ENCODE measurements at regions not wholly inside any gene's neighbourhood (a gene's known extent, or its start where the extent isn't known, plus 50 kb on each side); places are given as distances from the start of the nearest gene placed in this dataset.
A peak's percentile ranks its signal among the peaks of the same experiment; 100 is the strongest.

DNA sequence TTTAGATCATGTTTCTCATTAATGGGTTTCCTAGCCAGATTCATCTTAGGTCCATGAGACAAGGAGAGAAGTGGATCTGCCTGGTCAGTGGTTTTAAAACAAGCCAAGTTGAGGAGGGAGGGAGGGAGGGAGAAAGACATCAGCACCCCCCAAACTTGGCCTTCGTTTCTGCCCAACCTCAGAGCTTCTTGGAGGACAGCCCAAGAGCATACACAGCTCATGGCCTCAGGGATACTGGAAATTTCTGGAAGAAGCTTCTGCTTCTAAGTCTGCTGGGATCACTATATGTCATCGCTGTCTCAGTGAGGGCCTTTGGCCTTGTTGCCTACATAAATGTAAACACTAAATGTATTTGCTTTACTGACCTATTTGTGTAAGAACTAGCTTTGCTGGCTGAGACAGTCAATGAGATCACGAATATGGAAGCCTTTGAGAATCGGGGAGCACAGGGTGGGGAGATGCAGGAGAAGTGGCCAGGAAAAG is 375.1 kb downstream of the BUD13 start (continued):
- TF ChIP-seq RXRB (CRISPR knock-in tag; IDR thresholded peaks at IDR 0.05; ENCODE audit: borderline replicate concordance) (peak; percentile 79), ZNF704 (CRISPR knock-in tag; IDR thresholded peaks at IDR 0.05; ENCODE audit: borderline replicate concordance) (no peak)

GRCh38 chr11:116396331-116396730 is 376.5 kb downstream of the BUD13 start:
- FAIRE-seq (no peak), ATAC-seq (no peak), DNase-seq (ENCODE audit: low spot score) (no peak)
- Histone ChIP-seq H4K20me1 (ENCODE audit: insufficient read depth, low read length) (no peaks in the 10 kb centered on the region), H3K36me3 (replicated peaks in 1 of 2; ENCODE audit: control insufficient read depth in 1 of 2, insufficient read depth in 2 of 2, low read length in 2 of 2) (no peaks in the 10 kb centered on the region), H2AFZ (ENCODE audit: low read length) (no peak overlapping the region), H3K4me3 (replicated peaks in 1 of 3; ENCODE audit: insufficient read depth in 1 of 3, low read depth in 2 of 3, low read length in 3 of 3) (no peak overlapping the region), H3K9me3 (ENCODE audit: low read length) (peaks cover 4% of the 10 kb centered on the region; the same call in 1 of the 2 replicates), H3K27me3 (ENCODE audit: control insufficient read depth in 1 of 2, insufficient read depth in 2 of 2, low read length in 2 of 2) (no peaks in the 10 kb centered on the region), H3K4me1 (ENCODE audit: insufficient read depth, low read length) (peaks cover 46% of the 10 kb centered on the region), H3K79me2 (ENCODE audit: insufficient read depth, low read length) (no peaks in the 10 kb centered on the region), H3K27ac (ENCODE audit: extremely low read length, insufficient read depth, low read length) (no peak overlapping the region), H3K4me2 (ENCODE audit: low read depth, low read length) (no peak overlapping the region), H3K9ac (ENCODE audit: insufficient read depth, low read depth, low read length) (no peak overlapping the region)
- POLR2A ChIA-PET = interaction anchor here (0.8 kb wide), 1 partner anchor 26 kb away, joined by 3 read pairs; no protein-coding TSS in a partner anchor
- intact Hi-C loops (cut with micrococcal nuclease; ENCODE audit: unreplicated experiment) = no loop called here
- TF ChIP-seq PREB (CRISPR knock-in tag; IDR thresholded peaks at IDR 0.05) (no peak), FOXA3 (CRISPR knock-in tag; IDR thresholded peaks at IDR 0.05) (no peak), ZMYM3 (CRISPR knock-in tag; IDR thresholded peaks at IDR 0.05) (no peak), ATF1 (CRISPR knock-in tag; IDR thresholded peaks at IDR 0.05) (no peak), ZNF251 (CRISPR knock-in tag; IDR thresholded peaks at IDR 0.05) (no peak), ATF7-NPFF (CRISPR knock-in tag; IDR thresholded peaks at IDR 0.05; ENCODE audit: low read depth) (no peak), ZKSCAN5 (CRISPR knock-in tag; IDR thresholded peaks at IDR 0.05) (no peak), CBX1 (IDR thresholded peaks at IDR 0.05; ENCODE audit: low read depth) (no peak), TARDBP (CRISPR knock-in tag; IDR thresholded peaks at IDR 0.05) (no peak), ZEB1 (IDR thresholded peaks at IDR 0.05; ENCODE audit: insufficient replicate concordance, low read depth) (no peak), TAF15 (IDR thresholded peaks at IDR 0.05; ENCODE audit: low read depth, low read length, poor library complexity, severe bottlenecking) (no peak), ZNF362 (CRISPR knock-in tag; IDR thresholded peaks at IDR 0.05; ENCODE audit: borderline replicate concordance) (no peak), POGZ (CRISPR knock-in tag; IDR thresholded peaks at IDR 0.05) (no peak)
- TF ChIP-seq, protein P1, sequence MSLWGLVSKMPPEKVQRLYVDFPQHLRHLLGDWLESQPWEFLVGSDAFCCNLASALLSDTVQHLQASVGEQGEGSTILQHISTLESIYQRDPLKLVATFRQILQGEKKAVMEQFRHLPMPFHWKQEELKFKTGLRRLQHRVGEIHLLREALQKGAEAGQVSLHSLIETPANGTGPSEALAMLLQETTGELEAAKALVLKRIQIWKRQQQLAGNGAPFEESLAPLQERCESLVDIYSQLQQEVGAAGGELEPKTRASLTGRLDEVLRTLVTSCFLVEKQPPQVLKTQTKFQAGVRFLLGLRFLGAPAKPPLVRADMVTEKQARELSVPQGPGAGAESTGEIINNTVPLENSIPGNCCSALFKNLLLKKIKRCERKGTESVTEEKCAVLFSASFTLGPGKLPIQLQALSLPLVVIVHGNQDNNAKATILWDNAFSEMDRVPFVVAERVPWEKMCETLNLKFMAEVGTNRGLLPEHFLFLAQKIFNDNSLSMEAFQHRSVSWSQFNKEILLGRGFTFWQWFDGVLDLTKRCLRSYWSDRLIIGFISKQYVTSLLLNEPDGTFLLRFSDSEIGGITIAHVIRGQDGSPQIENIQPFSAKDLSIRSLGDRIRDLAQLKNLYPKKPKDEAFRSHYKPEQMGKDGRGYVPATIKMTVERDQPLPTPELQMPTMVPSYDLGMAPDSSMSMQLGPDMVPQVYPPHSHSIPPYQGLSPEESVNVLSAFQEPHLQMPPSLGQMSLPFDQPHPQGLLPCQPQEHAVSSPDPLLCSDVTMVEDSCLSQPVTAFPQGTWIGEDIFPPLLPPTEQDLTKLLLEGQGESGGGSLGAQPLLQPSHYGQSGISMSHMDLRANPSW (CRISPR knock-in tag; IDR thresholded peaks at IDR 0.05; ENCODE audit: borderline replicate concordance) = no peak
- CTCF ChIA-PET (ENCODE audit: low intra/inter-chr PET ratio, low total read pairs) = no interaction called here
- in situ Hi-C loops (cut with HindIII; ENCODE audit: extremely low pct_ligation_motif_present, low pct_unique_long_range_greater_than_20kb) = no loop called here
- 72% methylated on average over 2 of the region's 2 CpGs for WGBS (ENCODE audit: low lambda C conversion rate)
- no TSS peak for BruUV-seq (replicated peaks)

All from HepG2 (cell line).